Skeletal muscle cell (primary cell): ENCODE measurements at regions not wholly inside any gene's neighbourhood (a gene's known extent, or its start where the extent isn't known, plus 50 kb on each side); places are given as distances from the start of the nearest gene placed in this dataset.
"Not testable (repeated sequence)": the region's sequence is repeated elsewhere in the genome, so short reads cannot be mapped to it uniquely, and the experiment has no call there.

Experiments
- DNase-seq: peaks from one replicate; pipeline ENCODE4 v3.0.0-alpha.2; 2010; ENCODE audit warnings: low read depth
- H3K4me3 ChIP-seq: 2 replicates; pipeline ENCODE4 v1.5.1; 2011; ENCODE audit warnings: low read depth, mild to moderate bottlenecking, control low read depth, low read length, moderate library complexity

GRCh38 chr7:69526570-69526969 lies 71.7 kb upstream of the AUTS2 start:
- H3K4me3 ChIP-seq, result no peak overlapping the region
- no peak for DNase-seq

DNA sequence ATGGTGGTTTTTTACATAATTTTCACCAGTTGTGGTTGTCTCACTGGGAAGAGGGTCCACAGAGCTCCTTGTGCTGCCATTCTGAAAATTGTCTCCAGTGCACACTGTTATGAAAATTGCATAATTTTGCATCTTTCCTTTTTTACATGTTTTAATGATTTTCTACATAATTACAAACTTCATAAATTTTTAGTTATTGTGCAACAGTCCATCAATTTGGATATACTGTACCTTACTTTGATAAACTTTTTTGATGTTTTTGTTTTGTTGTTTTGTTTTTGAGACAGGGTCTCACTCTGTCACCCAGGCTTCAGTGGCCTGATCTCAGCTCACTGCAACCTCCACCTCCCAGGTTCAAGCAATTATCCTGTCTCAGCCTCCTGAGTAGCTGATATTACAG lies 70.6 kb upstream of the AUTS2 start:
- no peak overlapping the region for H3K4me3 ChIP-seq
- DNase-seq, result no peak

- DNase-seq, result no peak
- no peak overlapping the region for H3K4me3 ChIP-seq
These were observed 67.2 kb upstream of the AUTS2 start for GRCh38 chr7:69531050-69531449.

GRCh38 chr7:69534461-69535041 lies 63.7 kb upstream of the AUTS2 start:
- no peak for DNase-seq
- no peak overlapping the region for H3K4me3 ChIP-seq

GRCh38 chr7:69537691-69538090 lies 60.6 kb upstream of the AUTS2 start:
- no peak overlapping the region for H3K4me3 ChIP-seq
- no peak for DNase-seq

DNA sequence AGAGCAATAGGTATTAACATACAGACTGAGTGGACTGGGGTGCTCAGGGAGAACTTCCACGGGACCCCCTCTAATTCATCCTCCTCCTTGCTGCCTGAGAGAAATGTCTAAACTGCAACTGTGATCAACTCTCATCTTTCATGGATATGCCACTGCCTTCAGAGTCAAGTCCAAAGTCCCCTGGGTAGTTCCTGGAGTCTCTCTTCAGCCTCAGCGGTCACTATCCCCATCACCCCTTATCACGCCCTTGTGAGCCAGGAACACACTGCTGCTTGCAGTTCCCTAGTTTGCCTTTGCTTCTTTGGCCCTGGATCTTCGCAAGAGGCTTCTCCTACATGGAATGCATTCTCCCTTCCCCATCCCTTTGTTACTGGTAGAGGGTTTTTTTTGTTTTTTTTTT lies 58.7 kb upstream of the AUTS2 start:
- H3K4me3 ChIP-seq, result no peak overlapping the region
- DNase-seq, result no peak

GRCh38 chr7:69540287-69540686 lies 58.0 kb upstream of the AUTS2 start:
- H3K4me3 ChIP-seq, result no peak overlapping the region
- no peak for DNase-seq

- not testable (repeated sequence) for DNase-seq
These were observed 56.4 kb upstream of the AUTS2 start for GRCh38 chr7:69541779-69542432.

DNA sequence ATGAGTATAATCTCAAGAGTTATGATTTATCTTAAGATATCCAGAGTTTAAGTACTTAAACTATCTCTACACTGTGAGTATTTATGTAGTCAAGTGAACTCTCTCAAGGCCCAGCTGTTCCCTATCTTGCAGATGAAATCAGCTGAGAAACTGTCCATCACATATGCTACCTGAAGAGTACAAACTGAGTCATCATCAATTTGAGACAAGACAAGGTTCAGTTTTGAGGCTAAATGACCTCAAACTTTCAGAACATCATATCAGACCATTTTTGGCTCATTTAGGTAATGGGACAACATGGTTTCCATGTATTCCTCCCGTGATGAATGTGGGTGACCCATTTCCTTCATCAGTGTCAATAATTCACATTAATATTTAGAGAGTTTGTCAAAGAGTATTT lies 53.1 kb upstream of the AUTS2 start:
- H3K4me3 ChIP-seq, result no peak overlapping the region
- DNase-seq, result no peak

More at GRCh38 chr7:69541779-69542432, 56.4 kb upstream of the AUTS2 start:
- H3K4me3 ChIP-seq, result not testable (repeated sequence)
